Body of pancreas (tissue), 4 donors: ENCODE measurements at regions not wholly inside any gene's neighbourhood (a gene's known extent, or its start where the extent isn't known, plus 50 kb on each side); places are given as distances from the start of the nearest gene placed in this dataset.

ENCODE experiments used
- ATAC-seq: fragments of 150-250 bp; one replicate; pipeline ENCODE4 v1.9.1; 2016
- DNase-seq, 4 donors: peaks; one replicate each; pipeline ENCODE4 v3.0.0-alpha.2; 2019
- H3K27ac ChIP-seq, 4 donors: fragments of 200-600 bp; sonication (generic); 1 replicate in 3 of 4; 2 replicates in 1 of 4; pipeline versions ENCODE4 v1.5.1 to v1.6.1; 2016 to 2019; ENCODE audit warnings: mild to moderate bottlenecking in 1 of 4, mixed read lengths in 1 of 4, moderate library complexity in 1 of 4
- H3K27me3 ChIP-seq, 2 donors: fragments of 200-600 bp; sonication (generic); one replicate each; pipeline ENCODE4 v1.6.0; 2016; ENCODE audit warnings: mild to moderate bottlenecking in 1 of 2
- H3K36me3 ChIP-seq, 2 donors: fragments of 200-600 bp; sonication (generic); replicated peaks in 1 of 2; 2 replicates each; pipeline ENCODE4 v1.5.1; 2016; ENCODE audit warnings: low read depth in 2 of 2; ENCODE audit not compliant: insufficient read depth in 1 of 2
- H3K4me1 ChIP-seq: fragments of 200-600 bp; sonication (generic); one replicate; pipeline ENCODE4 v1.6.0; 2016
- H3K4me3 ChIP-seq, 2 donors: fragments of 200-600 bp; sonication (generic); 1 replicate in 1 of 2; 2 replicates in 1 of 2; pipeline ENCODE4 v1.5.1; 2016 to 2019
- H3K9me3 ChIP-seq, 3 donors: fragments of 200-600 bp; sonication (generic); 1 replicate in 2 of 3; 2 replicates in 1 of 3; pipeline ENCODE4 v1.5.1; 2016
- CTCF ChIP-seq, 7 experiments: fragments of 450-650 bp in 4 of 7; fragments of 200-600 bp in 3 of 7; sonication (generic) in 3 of 7; IDR thresholded peaks; one replicate each; pipeline ENCODE4 v1.5.1; 2016 to 2019; ENCODE audit warnings: antibody characterized with exemption in 7 of 7
- POLR2A ChIP-seq, 3 donors: fragments of 450-650 bp; IDR thresholded peaks; one replicate each; pipeline ENCODE4 v1.6.1; 2016; ENCODE audit warnings: antibody characterized with exemption in 3 of 3, mild to moderate bottlenecking in 2 of 3
- WGBS, 2 donors: methylation state at CpG; one replicate each; pipeline ENCODE4 v1.1.5; 2017; 5-methylcytosine and 5-hydroxymethylcytosine counted together
- intact Hi-C: fragments of 100-400 bp; cut with DNase I; formaldehyde crosslinking; loops from one replicate; pipeline ENCODE4 v1.15.1; 2023

- intact Hi-C loops: no loop called here
- TF ChIP-seq POLR2A (IDR thresholded peaks at IDR 0.05) (no peak), CTCF (IDR thresholded peaks at IDR 0.05) (no peak)
- Histone ChIP-seq H3K4me1 (no peaks in the 10 kb centered on the region), H3K9me3 (no peaks in the 10 kb centered on the region), H3K27ac (no peak overlapping the region), H3K36me3 (no peaks in the 10 kb centered on the region), H3K4me3 (no peak overlapping the region), H3K27me3 (no peaks in the 10 kb centered on the region)
- DNase-seq (no peak), ATAC-seq (no peak)
- 71 to 81% methylated on average over 1 of the region's 1 CpG for WGBS, 2 donors
Observed at GRCh38 chr3:19060404-19060803, 87.9 kb upstream of the KCNH8 start.

- Histone ChIP-seq H3K4me3 (no peak overlapping the region), H3K36me3 (no peaks in the 10 kb centered on the region), H3K27ac (no peak overlapping the region), H3K4me1 (no peaks in the 10 kb centered on the region), H3K9me3 (no peaks in the 10 kb centered on the region), H3K27me3 (no peaks in the 10 kb centered on the region)
- ATAC-seq: no peak
- no peak for DNase-seq
- TF ChIP-seq CTCF (IDR thresholded peaks at IDR 0.05) (no peak), POLR2A (IDR thresholded peaks at IDR 0.05) (no peak)
- intact Hi-C loops: no loop called here
- WGBS, 2 donors: 75 to 78% methylated on average over 1 of the region's 1 CpG
Observed at GRCh38 chr3:19052874-19053273, 95.4 kb upstream of the KCNH8 start.

GRCh38 chr3:19046440-19046839, 101.9 kb upstream of the KCNH8 start:
- WGBS, 2 donors: 44 to 48% methylated on average over 1 of the region's 1 CpG
- no peak overlapping the region for H3K27ac ChIP-seq
- intact Hi-C loops: no loop called here
- no peaks in the 10 kb centered on the region for H3K9me3 ChIP-seq
- peak in 3 of 7 experiments; percentile 24 to 30 (median 25) for TF ChIP-seq CTCF (IDR thresholded peaks at IDR 0.05)
- no peak for TF ChIP-seq POLR2A (IDR thresholded peaks at IDR 0.05)
- no peaks in the 10 kb centered on the region for H3K27me3 ChIP-seq
- H3K4me1 ChIP-seq: no peaks in the 10 kb centered on the region
- H3K36me3 ChIP-seq: no peaks in the 10 kb centered on the region
- DNase-seq: no peak
- no peak overlapping the region for H3K4me3 ChIP-seq
- ATAC-seq: no peak

GRCh38 chr3:19030522-19030839, 117.8 kb upstream of the KCNH8 start:
- ATAC-seq (no peak), DNase-seq (no peak)
- Histone ChIP-seq H3K27me3 (no peaks in the 10 kb centered on the region), H3K36me3 (no peaks in the 10 kb centered on the region), H3K4me1 (no peaks in the 10 kb centered on the region), H3K9me3 (no peaks in the 10 kb centered on the region), H3K27ac (no peak overlapping the region), H3K4me3 (no peak overlapping the region)
- WGBS, 2 donors: 36 to 60% methylated on average over 4 of the region's 4 CpGs
- intact Hi-C loops: no loop called here
- TF ChIP-seq POLR2A (IDR thresholded peaks at IDR 0.05) (no peak), CTCF (IDR thresholded peaks at IDR 0.05) (no peak)

- DNase-seq (no peak), ATAC-seq (no peak)
- no peaks in the 10 kb centered on the region for H3K4me1 ChIP-seq
- 70 to 71% methylated on average over 2 of the region's 2 CpGs for whole genome bisulfite sequencing, 2 donors
- TF ChIP-seq CTCF (IDR thresholded peaks at IDR 0.05) (no peak), POLR2A (IDR thresholded peaks at IDR 0.05) (no peak)
- H3K9me3 ChIP-seq: no peaks in the 10 kb centered on the region
- no peak overlapping the region for H3K27ac ChIP-seq
- H3K27me3 ChIP-seq: no peaks in the 10 kb centered on the region
- intact Hi-C loops: no loop called here
- H3K36me3 ChIP-seq: no peaks in the 10 kb centered on the region
- H3K4me3 ChIP-seq: no peak overlapping the region
Observed at GRCh38 chr3:19029837-19030521, 118.3 kb upstream of the KCNH8 start.
